ENCODE measurements at regions not wholly inside any gene's neighbourhood (a gene's known extent, or its start where the extent isn't known, plus 50 kb on each side); places are given as distances from the start of the nearest gene placed in this dataset.

- TF ChIP-seq CTCF (conservative IDR thresholded peaks at IDR 0.05 in 1 of 2, IDR thresholded peaks at IDR 0.05 in 1 of 2; ENCODE audit: extremely low read depth in 1 of 2, insufficient read depth in 1 of 2, low read depth in 1 of 2, low read length in 2 of 2) = no peak
- TF ChIP-seq EZH2 (IDR thresholded peaks at IDR 0.05; ENCODE audit: borderline replicate concordance, low read length) = no peak
These were observed 435.3 kb upstream of the HNRNPA3 start for GRCh38 chr2:176777262-176777661.
